CD4-positive, alpha-beta T cell treated with Interleukin-6 at 100 ng/mL for 8 hours (primary cell): ENCODE measurements at regions not wholly inside any gene's neighbourhood (a gene's known extent, or its start where the extent isn't known, plus 50 kb on each side); places are given as distances from the start of the nearest gene placed in this dataset.
"Not testable (repeated sequence)": the region's sequence is repeated elsewhere in the genome, so short reads cannot be mapped to it uniquely, and the experiment has no call there.

ENCODE experiments used
- DNase-seq: peaks from one replicate; pipeline ENCODE4 v3.0.0-alpha.2; 2020; ENCODE audit warnings: mixed read lengths, low spot score

GRCh38 chr4:18440527-18441202, 419.1 kb upstream of the LCORL start:
- no peak for DNase-seq

- no peak for DNase-seq
Observed at GRCh38 chr4:18439311-18439710, 417.8 kb upstream of the LCORL start.

- DNase-seq, result no peak
Observed at GRCh38 chr4:18435781-18436180, 414.2 kb upstream of the LCORL start.

GRCh38 chr4:18422685-18423084, 401.1 kb upstream of the LCORL start:
- DNase-seq, result no peak

GRCh38 chr4:18421519-18421918, 400.0 kb upstream of the LCORL start:
- no peak for DNase-seq

- DNase-seq, result no peak
Observed at GRCh38 chr4:18419780-18420179, 398.2 kb upstream of the LCORL start.

GRCh38 chr4:18418195-18418898, 396.8 kb upstream of the LCORL start:
- not testable (repeated sequence) for DNase-seq

GRCh38 chr4:18417651-18418050, 396.1 kb upstream of the LCORL start:
- DNase-seq, result not testable (repeated sequence)

- no peak for DNase-seq
Observed at GRCh38 chr4:18406264-18406663, 384.7 kb upstream of the LCORL start.

- DNase-seq, result no peak
Observed at GRCh38 chr4:18405054-18405453, 383.5 kb upstream of the LCORL start.

- DNase-seq, result no peak
Observed at GRCh38 chr4:18404642-18405041, 383.1 kb upstream of the LCORL start.

- DNase-seq, result no peak
Observed at GRCh38 chr4:18403327-18403726, 381.8 kb upstream of the LCORL start.

- no peak for DNase-seq
Observed at GRCh38 chr4:18401868-18402267, 380.3 kb upstream of the LCORL start.

- DNase-seq, result no peak
Observed at GRCh38 chr4:18401425-18401824, 379.9 kb upstream of the LCORL start.

GRCh38 chr4:18398661-18399060, 377.1 kb upstream of the LCORL start:
- no peak for DNase-seq

GRCh38 chr4:18397681-18398390, 376.3 kb upstream of the LCORL start:
- DNase-seq, result no peak

- DNase-seq, result no peak
Observed at GRCh38 chr4:18394656-18395055, 373.1 kb upstream of the LCORL start.

- DNase-seq, result no peak
Observed at GRCh38 chr4:18391354-18391728, 369.8 kb upstream of the LCORL start.

- DNase-seq, result no peak
Observed at GRCh38 chr4:18390655-18391353, 369.2 kb upstream of the LCORL start.

- DNase-seq, result no peak
Observed at GRCh38 chr4:18389115-18389514, 367.6 kb upstream of the LCORL start.

GRCh38 chr4:18388039-18388438, 366.5 kb upstream of the LCORL start:
- DNase-seq, result no peak

GRCh38 chr4:18381186-18381585, 359.6 kb upstream of the LCORL start:
- DNase-seq, result no peak

GRCh38 chr4:18369561-18369960, 348.0 kb upstream of the LCORL start:
- DNase-seq, result no peak
